WTC11 (cell line): ENCODE measurements at regions not wholly inside any gene's neighbourhood (a gene's known extent, or its start where the extent isn't known, plus 50 kb on each side); places are given as distances from the start of the nearest gene placed in this dataset.
"Not testable (repeated sequence)": the region's sequence is repeated elsewhere in the genome, so short reads cannot be mapped to it uniquely, and the experiment has no call there.

Source experiments
- ATAC-seq: fragments of 200-7000 bp; cut with Tn5 transposase; 2 replicates; pipeline ENCODE4 v1.10.0; 2021; ENCODE audit warnings: mild to moderate bottlenecking, moderate library complexity
- CTCF ChIA-PET: fragments of 300-600 bp; sonication (Branson Sonifier 250); formaldehyde crosslinking; loops from one replicate; lab custom pipeline; 2021; ENCODE audit warnings: antibody characterized with exemption; lab: Charles Lee
- POLR2A ChIA-PET: fragments of 350-600 bp; sonication (Branson Sonifier 250); formaldehyde crosslinking; loops from one replicate; lab custom pipeline; 2021; ENCODE audit warnings: antibody characterized with exemption; lab: Charles Lee
- DNase-seq: peaks from one replicate; pipeline ENCODE4 v3.0.0; 2021; ENCODE audit warnings: low spot score
- H3K27ac Mint-ChIP-seq: 2 replicates; pipeline ENCODE4 v1.8.0; 2021; ENCODE audit warnings: mixed read lengths
- H3K27me3 Mint-ChIP-seq: 2 replicates; pipeline ENCODE4 v1.8.0; 2021; ENCODE audit warnings: low read depth, mild to moderate bottlenecking, moderate library complexity, mixed read lengths
- H3K36me3 Mint-ChIP-seq: 2 replicates; pipeline ENCODE4 v1.8.0; 2021; ENCODE audit warnings: mixed read lengths
- H3K4me1 Mint-ChIP-seq: 2 replicates; pipeline ENCODE4 v1.8.0; 2022; ENCODE audit warnings: mixed read lengths
- H3K4me3 Mint-ChIP-seq: 2 replicates; pipeline ENCODE4 v1.8.0; 2021; ENCODE audit warnings: mild to moderate bottlenecking, moderate library complexity, mixed read lengths
- H3K9me3 Mint-ChIP-seq: 2 replicates; pipeline ENCODE4 v1.8.0; 2021; ENCODE audit warnings: mixed read lengths
- ESRRA ChIP-seq: sonication (generic); formaldehyde crosslinking; IDR thresholded peaks from 2 replicates; pipeline ENCODE4 v1.8.1; 2022; ENCODE audit warnings: mild to moderate bottlenecking, missing genetic modification reagents, borderline replicate concordance
- FOXK1 ChIP-seq: sonication (generic); formaldehyde crosslinking; IDR thresholded peaks from 2 replicates; pipeline ENCODE4 v1.8.0; 2022; ENCODE audit warnings: mild to moderate bottlenecking, moderate library complexity, missing genetic modification reagents
- GTF2I ChIP-seq: fragments of 250-450 bp; sonication (Bioruptor Pico); conservative IDR thresholded peaks from 2 replicates; pipeline ENCODE4 v1.4.0; 2021; ENCODE audit warnings: mild to moderate bottlenecking
- NR2C2 ChIP-seq: sonication (generic); formaldehyde crosslinking; IDR thresholded peaks from 2 replicates; pipeline ENCODE4 v1.8.0; 2022; ENCODE audit warnings: mild to moderate bottlenecking, missing genetic modification reagents
- RORB ChIP-seq: fragments of 250-450 bp; sonication (Bioruptor Pico); IDR thresholded peaks from 2 replicates; pipeline ENCODE4 v1.9.0; 2021; ENCODE audit warnings: mild to moderate bottlenecking
- SMAD4 ChIP-seq: sonication (generic); formaldehyde crosslinking; IDR thresholded peaks from 2 replicates; pipeline ENCODE4 v1.8.0; 2022; ENCODE audit warnings: mild to moderate bottlenecking, missing genetic modification reagents
- TF ChIP-seq, protein P1 (sequence below): sonication (generic); formaldehyde crosslinking; IDR thresholded peaks from 2 replicates; pipeline ENCODE4 v1.8.1; 2023; ENCODE audit warnings: mild to moderate bottlenecking, missing genetic modification reagents, borderline replicate concordance
- TF ChIP-seq, protein P2 (sequence below): sonication (generic); formaldehyde crosslinking; IDR thresholded peaks from 2 replicates; pipeline ENCODE4 v1.8.0; 2022; ENCODE audit warnings: mild to moderate bottlenecking, missing genetic modification reagents
- TF ChIP-seq, protein P3 (sequence below): sonication (generic); formaldehyde crosslinking; IDR thresholded peaks from 2 replicates; pipeline ENCODE4 v1.8.1; 2023; ENCODE audit warnings: mild to moderate bottlenecking, moderate library complexity, missing genetic modification reagents
- TF ChIP-seq, protein P4 (sequence below): sonication (generic); formaldehyde crosslinking; conservative IDR thresholded peaks from 2 replicates; pipeline ENCODE4 v1.8.1; 2023; ENCODE audit warnings: mild to moderate bottlenecking, low read depth, missing genetic modification reagents, moderate library complexity

DNA sequence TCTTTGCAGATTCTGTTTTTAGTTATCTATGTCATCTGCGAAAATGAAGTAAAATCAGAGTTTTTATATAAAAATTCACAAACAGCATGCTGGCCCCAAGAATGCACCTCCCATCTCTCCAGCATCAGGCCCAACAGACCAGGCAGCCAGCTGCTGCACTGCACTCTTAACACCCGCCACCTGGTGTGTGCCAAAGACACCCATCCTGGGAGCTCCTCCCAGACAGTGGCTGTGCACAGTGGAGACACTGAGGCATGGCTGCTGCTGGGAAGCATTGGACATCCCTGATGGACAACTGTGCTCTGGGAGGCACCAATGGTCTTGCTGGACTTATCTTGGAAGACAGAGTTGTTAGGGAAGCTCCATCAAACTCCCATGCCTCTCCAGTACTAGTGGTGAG lies 817.2 kb downstream of the TMEM121 start (continued):
- TF ChIP-seq, protein P1, sequence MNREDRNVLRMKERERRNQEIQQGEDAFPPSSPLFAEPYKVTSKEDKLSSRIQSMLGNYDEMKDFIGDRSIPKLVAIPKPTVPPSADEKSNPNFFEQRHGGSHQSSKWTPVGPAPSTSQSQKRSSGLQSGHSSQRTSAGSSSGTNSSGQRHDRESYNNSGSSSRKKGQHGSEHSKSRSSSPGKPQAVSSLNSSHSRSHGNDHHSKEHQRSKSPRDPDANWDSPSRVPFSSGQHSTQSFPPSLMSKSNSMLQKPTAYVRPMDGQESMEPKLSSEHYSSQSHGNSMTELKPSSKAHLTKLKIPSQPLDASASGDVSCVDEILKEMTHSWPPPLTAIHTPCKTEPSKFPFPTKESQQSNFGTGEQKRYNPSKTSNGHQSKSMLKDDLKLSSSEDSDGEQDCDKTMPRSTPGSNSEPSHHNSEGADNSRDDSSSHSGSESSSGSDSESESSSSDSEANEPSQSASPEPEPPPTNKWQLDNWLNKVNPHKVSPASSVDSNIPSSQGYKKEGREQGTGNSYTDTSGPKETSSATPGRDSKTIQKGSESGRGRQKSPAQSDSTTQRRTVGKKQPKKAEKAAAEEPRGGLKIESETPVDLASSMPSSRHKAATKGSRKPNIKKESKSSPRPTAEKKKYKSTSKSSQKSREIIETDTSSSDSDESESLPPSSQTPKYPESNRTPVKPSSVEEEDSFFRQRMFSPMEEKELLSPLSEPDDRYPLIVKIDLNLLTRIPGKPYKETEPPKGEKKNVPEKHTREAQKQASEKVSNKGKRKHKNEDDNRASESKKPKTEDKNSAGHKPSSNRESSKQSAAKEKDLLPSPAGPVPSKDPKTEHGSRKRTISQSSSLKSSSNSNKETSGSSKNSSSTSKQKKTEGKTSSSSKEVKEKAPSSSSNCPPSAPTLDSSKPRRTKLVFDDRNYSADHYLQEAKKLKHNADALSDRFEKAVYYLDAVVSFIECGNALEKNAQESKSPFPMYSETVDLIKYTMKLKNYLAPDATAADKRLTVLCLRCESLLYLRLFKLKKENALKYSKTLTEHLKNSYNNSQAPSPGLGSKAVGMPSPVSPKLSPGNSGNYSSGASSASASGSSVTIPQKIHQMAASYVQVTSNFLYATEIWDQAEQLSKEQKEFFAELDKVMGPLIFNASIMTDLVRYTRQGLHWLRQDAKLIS (CRISPR knock-in tag) = no peak
- TF ChIP-seq GTF2I = no peak
- TF ChIP-seq, protein P2, sequence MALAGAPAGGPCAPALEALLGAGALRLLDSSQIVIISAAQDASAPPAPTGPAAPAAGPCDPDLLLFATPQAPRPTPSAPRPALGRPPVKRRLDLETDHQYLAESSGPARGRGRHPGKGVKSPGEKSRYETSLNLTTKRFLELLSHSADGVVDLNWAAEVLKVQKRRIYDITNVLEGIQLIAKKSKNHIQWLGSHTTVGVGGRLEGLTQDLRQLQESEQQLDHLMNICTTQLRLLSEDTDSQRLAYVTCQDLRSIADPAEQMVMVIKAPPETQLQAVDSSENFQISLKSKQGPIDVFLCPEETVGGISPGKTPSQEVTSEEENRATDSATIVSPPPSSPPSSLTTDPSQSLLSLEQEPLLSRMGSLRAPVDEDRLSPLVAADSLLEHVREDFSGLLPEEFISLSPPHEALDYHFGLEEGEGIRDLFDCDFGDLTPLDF (CRISPR knock-in tag) = no peak
- TF ChIP-seq ESRRA = no peak
- no peak for TF ChIP-seq FOXK1 (CRISPR knock-in tag)
- TF ChIP-seq NR2C2 (CRISPR knock-in tag) = no peak
- TF ChIP-seq RORB (CRISPR knock-in tag) = no peak
- TF ChIP-seq, protein P3, sequence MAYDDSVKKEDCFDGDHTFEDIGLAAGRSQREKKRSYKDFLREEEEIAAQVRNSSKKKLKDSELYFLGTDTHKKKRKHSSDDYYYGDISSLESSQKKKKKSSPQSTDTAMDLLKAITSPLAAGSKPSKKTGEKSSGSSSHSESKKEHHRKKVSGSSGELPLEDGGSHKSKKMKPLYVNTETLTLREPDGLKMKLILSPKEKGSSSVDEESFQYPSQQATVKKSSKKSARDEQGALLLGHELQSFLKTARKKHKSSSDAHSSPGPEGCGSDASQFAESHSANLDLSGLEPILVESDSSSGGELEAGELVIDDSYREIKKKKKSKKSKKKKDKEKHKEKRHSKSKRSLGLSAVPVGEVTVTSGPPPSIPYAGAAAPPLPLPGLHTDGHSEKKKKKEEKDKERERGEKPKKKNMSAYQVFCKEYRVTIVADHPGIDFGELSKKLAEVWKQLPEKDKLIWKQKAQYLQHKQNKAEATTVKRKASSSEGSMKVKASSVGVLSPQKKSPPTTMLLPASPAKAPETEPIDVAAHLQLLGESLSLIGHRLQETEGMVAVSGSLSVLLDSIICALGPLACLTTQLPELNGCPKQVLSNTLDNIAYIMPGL (CRISPR knock-in tag) = no peak
- TF ChIP-seq SMAD4 = no peak
- TF ChIP-seq, all 79 proteins: peak for 0

DNA sequence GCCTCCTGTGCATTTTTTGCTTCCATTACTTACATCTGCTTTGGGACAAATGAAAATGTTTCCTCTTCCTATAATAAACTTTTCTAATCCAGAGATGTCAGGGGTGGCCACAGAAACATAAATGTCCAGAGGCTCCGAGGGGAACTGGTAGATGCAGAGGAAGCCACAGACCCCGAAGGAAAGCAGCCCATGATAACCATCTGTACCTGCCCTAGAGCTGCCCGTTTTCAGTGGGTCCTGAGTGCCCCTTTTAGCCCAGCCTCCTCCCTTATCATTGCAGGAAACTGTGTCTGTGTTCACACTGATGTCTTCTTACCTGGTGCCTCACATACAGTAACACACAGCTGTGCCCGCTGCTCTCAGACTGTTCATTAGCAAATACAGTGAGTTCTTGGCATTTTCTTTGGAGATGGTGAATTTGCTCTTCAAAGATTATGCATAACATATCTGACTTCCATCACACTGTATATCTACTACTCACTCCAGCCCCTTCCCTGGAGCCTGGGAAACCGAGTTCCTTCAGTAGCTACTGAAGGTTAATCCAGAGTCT lies 817.8 kb downstream of the TMEM121 start:
- peaks cover 29% of the 10 kb centered on the region for H3K36me3 Mint-ChIP-seq
- H3K4me3 Mint-ChIP-seq, H3K27me3 Mint-ChIP-seq, DNase-seq, ATAC-seq, H3K4me1 Mint-ChIP-seq, POLR2A ChIA-PET, CTCF ChIA-PET, H3K27ac Mint-ChIP-seq: not testable (repeated sequence)
- H3K9me3 Mint-ChIP-seq = peaks cover 30% of the 10 kb centered on the region

DNA sequence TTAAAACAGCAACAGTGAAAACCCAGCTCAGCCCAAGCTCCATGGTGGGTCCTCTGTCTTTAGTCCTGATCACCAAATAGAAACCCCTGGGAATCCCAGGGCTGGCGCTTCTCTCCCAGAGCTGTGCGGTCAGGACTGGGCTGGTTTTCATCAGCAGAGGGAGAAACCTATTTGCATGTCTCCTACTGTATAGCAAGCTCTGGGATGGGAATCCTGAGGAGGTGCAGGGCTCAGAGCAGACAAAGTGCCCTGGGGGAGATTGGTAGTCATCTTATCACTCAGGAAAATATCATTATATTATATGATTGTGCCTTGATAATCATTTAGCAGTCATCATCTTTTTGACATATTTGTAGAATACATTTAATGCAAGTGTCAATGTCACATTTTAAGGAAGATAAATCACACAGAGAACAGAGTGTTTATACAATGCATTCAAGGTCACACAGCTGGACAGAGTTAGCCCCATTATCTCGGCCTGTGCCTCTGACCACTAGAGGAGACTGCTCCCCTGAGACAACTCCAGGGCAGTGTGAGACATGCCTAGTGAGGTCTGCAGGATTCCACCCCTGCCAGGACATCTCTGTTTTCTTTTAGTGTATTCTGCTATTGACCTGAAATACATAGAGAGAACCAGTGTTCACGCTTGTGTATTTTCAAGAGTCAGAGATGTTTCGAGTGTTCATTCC lies 818.6 kb downstream of the TMEM121 start:
- H3K27ac Mint-ChIP-seq, H3K27me3 Mint-ChIP-seq, ATAC-seq, H3K4me1 Mint-ChIP-seq, CTCF ChIA-PET, DNase-seq, H3K4me3 Mint-ChIP-seq, POLR2A ChIA-PET: not testable (repeated sequence)
- peaks cover 26% of the 10 kb centered on the region for H3K36me3 Mint-ChIP-seq
- H3K9me3 Mint-ChIP-seq = peaks cover 29% of the 10 kb centered on the region

DNA sequence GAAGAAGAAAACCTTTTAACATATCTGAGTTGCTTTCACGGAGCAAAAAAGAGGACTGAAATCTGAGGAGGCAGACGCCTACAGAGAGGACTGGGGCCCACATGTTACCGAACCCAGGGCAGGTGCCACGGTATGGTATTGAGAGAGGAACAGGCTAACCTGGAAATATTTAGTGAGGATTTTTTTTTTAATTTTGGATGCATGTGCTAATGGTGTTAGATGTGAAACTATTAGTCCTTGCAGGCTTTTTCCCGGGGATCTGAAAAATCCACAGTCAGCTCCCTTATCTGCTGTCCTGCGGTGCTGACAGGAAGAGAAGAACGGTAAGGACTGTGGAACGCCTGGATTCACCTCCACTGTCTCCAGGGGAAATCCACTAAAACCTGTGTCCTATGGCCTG lies 819.7 kb downstream of the TMEM121 start:
- ChIA-PET CTCF (no interaction called here), POLR2A (no interaction called here)
- no peak for DNase-seq
- no peak for ATAC-seq
- H3K27ac Mint-ChIP-seq = no peak overlapping the region
- H3K4me3 Mint-ChIP-seq = no peak overlapping the region
- TF ChIP-seq, protein P4, sequence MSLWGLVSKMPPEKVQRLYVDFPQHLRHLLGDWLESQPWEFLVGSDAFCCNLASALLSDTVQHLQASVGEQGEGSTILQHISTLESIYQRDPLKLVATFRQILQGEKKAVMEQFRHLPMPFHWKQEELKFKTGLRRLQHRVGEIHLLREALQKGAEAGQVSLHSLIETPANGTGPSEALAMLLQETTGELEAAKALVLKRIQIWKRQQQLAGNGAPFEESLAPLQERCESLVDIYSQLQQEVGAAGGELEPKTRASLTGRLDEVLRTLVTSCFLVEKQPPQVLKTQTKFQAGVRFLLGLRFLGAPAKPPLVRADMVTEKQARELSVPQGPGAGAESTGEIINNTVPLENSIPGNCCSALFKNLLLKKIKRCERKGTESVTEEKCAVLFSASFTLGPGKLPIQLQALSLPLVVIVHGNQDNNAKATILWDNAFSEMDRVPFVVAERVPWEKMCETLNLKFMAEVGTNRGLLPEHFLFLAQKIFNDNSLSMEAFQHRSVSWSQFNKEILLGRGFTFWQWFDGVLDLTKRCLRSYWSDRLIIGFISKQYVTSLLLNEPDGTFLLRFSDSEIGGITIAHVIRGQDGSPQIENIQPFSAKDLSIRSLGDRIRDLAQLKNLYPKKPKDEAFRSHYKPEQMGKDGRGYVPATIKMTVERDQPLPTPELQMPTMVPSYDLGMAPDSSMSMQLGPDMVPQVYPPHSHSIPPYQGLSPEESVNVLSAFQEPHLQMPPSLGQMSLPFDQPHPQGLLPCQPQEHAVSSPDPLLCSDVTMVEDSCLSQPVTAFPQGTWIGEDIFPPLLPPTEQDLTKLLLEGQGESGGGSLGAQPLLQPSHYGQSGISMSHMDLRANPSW = no peak
- peaks cover 27% of the 10 kb centered on the region for H3K9me3 Mint-ChIP-seq
- no peaks in the 10 kb centered on the region for H3K27me3 Mint-ChIP-seq
- H3K36me3 Mint-ChIP-seq = peaks cover 29% of the 10 kb centered on the region
- H3K4me1 Mint-ChIP-seq = no peaks in the 10 kb centered on the region
